ENCODE measurements at regions not wholly inside any gene's neighbourhood (a gene's known extent, or its start where the extent isn't known, plus 50 kb on each side); places are given as distances from the start of the nearest gene placed in this dataset.

GRCh38 chr11:13862845-13863392 is 99.6 kb upstream of the SPON1 start:
- H3K36me3 ChIP-seq = no peaks in the 10 kb centered on the region
- H3K27ac ChIP-seq = no peak overlapping the region
- intact Hi-C loops (cut with DNase I) = no loop called here
- no peaks in the 10 kb centered on the region for H3K9me3 ChIP-seq
- no peak for FAIRE-seq
- DNase-seq = no peak
- WGBS, 2 donors = 73 to 89% methylated on average over 3 of the region's 3 CpGs
- H3K4me3 ChIP-seq = no peak overlapping the region
- TF ChIP-seq, protein P1, sequence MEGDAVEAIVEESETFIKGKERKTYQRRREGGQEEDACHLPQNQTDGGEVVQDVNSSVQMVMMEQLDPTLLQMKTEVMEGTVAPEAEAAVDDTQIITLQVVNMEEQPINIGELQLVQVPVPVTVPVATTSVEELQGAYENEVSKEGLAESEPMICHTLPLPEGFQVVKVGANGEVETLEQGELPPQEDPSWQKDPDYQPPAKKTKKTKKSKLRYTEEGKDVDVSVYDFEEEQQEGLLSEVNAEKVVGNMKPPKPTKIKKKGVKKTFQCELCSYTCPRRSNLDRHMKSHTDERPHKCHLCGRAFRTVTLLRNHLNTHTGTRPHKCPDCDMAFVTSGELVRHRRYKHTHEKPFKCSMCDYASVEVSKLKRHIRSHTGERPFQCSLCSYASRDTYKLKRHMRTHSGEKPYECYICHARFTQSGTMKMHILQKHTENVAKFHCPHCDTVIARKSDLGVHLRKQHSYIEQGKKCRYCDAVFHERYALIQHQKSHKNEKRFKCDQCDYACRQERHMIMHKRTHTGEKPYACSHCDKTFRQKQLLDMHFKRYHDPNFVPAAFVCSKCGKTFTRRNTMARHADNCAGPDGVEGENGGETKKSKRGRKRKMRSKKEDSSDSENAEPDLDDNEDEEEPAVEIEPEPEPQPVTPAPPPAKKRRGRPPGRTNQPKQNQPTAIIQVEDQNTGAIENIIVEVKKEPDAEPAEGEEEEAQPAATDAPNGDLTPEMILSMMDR (IDR thresholded peaks at IDR 0.05) = no peak
- no peaks in the 10 kb centered on the region for H3K4me1 ChIP-seq
- H3K27me3 ChIP-seq = no peaks in the 10 kb centered on the region
- no peak for ATAC-seq

DNA sequence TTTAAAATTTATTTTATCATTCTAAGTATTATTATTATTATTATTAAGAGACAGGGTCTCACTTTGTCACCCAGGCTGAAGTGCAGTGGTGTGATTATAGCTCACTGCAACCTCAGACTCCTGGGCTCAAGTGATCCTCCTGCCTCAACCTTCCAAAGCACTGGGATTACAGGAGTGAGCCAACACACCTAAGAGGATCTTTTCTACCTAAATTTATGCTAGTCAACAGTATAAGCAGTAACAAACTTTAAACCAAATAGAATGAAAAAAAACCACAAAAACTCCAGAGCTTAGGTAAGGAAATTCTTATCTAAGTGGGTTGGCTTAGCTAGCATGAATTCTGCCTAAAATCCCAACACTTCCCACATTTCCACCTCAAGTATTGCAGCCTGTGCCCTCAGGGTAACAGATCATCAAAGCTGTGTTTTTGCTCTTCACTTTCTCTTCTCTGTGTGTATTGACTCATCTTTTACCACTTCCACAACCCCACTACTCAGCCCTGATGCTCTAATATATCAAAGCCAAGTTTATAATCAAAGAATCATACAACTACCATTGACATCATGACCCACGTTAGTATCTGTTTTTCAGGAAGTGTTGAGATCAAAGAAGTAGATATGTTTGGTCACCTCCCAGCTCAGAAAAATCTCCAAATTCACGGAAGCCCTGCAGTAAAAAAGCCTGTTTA is 93.7 kb upstream of the SPON1 start:
- TF ChIP-seq, protein P1 (IDR thresholded peaks at IDR 0.05) = no peak
- DNase-seq (no peak), FAIRE-seq (no peak), ATAC-seq (no peak)
- no peaks in the 10 kb centered on the region for H3K27me3 ChIP-seq
- H3K4me1 ChIP-seq = no peaks in the 10 kb centered on the region
- intact Hi-C loops (cut with DNase I) = no loop called here
- 38 to 53% methylated on average over 2 of the region's 2 CpGs for WGBS, 2 donors
- H3K4me3 ChIP-seq = no peak overlapping the region
- H3K27ac ChIP-seq = no peak overlapping the region
- no peaks in the 10 kb centered on the region for H3K36me3 ChIP-seq
- H3K9me3 ChIP-seq = no peaks in the 10 kb centered on the region

DNA sequence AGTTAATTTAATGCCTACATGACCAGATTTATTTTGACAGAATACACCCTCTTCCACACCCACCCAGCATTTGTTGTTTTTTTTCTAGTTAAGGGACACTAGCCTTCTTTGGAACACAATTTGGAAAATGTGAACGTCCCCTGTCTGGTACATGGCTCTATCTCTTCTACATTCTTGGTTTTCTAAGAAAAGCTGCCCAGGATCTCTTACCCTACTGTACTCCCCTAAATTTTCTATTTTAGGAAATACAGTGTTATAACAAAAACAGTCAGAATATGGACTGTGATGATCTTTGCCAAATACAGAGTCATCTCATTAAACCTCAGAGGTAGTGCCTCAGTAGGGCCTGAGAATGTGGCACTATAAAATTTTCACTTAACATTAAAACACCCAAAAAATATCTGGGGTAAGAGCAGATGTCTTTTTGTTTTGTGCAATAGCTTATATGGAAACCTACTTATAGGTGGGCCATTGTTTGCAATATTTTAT is 93.1 kb upstream of the SPON1 start:
- Histone ChIP-seq H3K4me3 (no peak overlapping the region), H3K27me3 (no peaks in the 10 kb centered on the region), H3K36me3 (no peaks in the 10 kb centered on the region), H3K4me1 (no peaks in the 10 kb centered on the region), H3K9me3 (no peaks in the 10 kb centered on the region), H3K27ac (no peak overlapping the region)
- DNase-seq = no peak
- no peak for FAIRE-seq
- no peak for ATAC-seq
- intact Hi-C loops (cut with DNase I) = no loop called here
- 54 to 57% methylated on average over 1 of the region's 1 CpG for WGBS, 2 donors
- TF ChIP-seq, protein P1 (IDR thresholded peaks at IDR 0.05) = no peak

- H3K27me3 ChIP-seq = no peaks in the 10 kb centered on the region
- H3K9me3 ChIP-seq = no peaks in the 10 kb centered on the region
- no peaks in the 10 kb centered on the region for H3K36me3 ChIP-seq
- no peaks in the 10 kb centered on the region for H3K4me1 ChIP-seq
- H3K4me3 ChIP-seq = no peak overlapping the region
- no peak for DNase-seq
- ATAC-seq = no peak
- no peak overlapping the region for H3K27ac ChIP-seq
- intact Hi-C loops (cut with DNase I) = no loop called here
- TF ChIP-seq, protein P1 (IDR thresholded peaks at IDR 0.05) = no peak
- no peak for FAIRE-seq
Measured at GRCh38 chr11:13874597-13874996, 87.9 kb upstream of the SPON1 start.

DNA sequence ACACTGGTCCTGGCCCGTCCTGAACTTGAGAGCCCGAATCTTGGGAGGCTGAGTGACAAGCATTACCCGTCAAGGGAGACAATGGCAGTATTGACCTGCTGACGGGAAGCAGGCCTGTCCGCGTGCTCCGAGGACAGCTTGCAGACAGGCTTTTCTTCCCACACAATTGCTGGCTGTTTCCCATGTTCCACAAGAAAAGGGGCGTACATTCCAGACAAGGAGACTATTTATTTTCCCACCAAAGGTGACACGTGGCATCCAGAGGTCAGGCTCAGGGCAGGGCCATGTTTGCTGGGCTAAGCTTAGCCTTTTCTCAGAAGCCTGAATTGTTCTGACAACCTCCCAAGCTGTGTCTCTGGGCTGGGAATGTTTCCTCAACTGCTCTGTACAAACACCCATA is 86.9 kb upstream of the SPON1 start:
- FAIRE-seq = no peak
- H3K4me3 ChIP-seq = no peak overlapping the region
- intact Hi-C loops (cut with DNase I) = no loop called here
- H3K36me3 ChIP-seq = no peaks in the 10 kb centered on the region
- no peaks in the 10 kb centered on the region for H3K9me3 ChIP-seq
- WGBS, 2 donors = 56 to 65% methylated on average over 9 of the region's 9 CpGs
- ATAC-seq = no peak
- H3K27ac ChIP-seq = no peak overlapping the region
- no peak for DNase-seq
- no peaks in the 10 kb centered on the region for H3K27me3 ChIP-seq
- H3K4me1 ChIP-seq = no peaks in the 10 kb centered on the region
- TF ChIP-seq, protein P1 (IDR thresholded peaks at IDR 0.05) = no peak

Measured in pancreas (tissue), 10 donors.